Endodermal cell (in vitro differentiated cells): ENCODE measurements at regions not wholly inside any gene's neighbourhood (a gene's known extent, or its start where the extent isn't known, plus 50 kb on each side); places are given as distances from the start of the nearest gene placed in this dataset.

Experiments used
- DNase-seq: peaks from one replicate; pipeline ENCODE4 v3.0.0-alpha.2; 2017
- H3K27ac ChIP-seq: 2 replicates; pipeline ENCODE4 v1.5.1; 2013; ENCODE audit warnings: mild to moderate bottlenecking, low read depth, low read length, moderate library complexity
- H3K27me3 ChIP-seq: 2 replicates; pipeline ENCODE4 v1.6.1; 2013; ENCODE audit warnings: mild to moderate bottlenecking, low read length, moderate library complexity; ENCODE audit not compliant: insufficient read depth, control insufficient read depth, poor library complexity, severe bottlenecking
- H3K36me3 ChIP-seq: 2 replicates; pipeline ENCODE4 v1.7.0; 2013; ENCODE audit warnings: mild to moderate bottlenecking, low read length, moderate library complexity; ENCODE audit not compliant: control insufficient read depth, insufficient read depth
- H3K4me1 ChIP-seq: one replicate; pipeline ENCODE4 v1.7.0; 2013; ENCODE audit warnings: low read length; ENCODE audit not compliant: control insufficient read depth, insufficient read depth
- H3K4me3 ChIP-seq: 2 replicates; pipeline ENCODE4 v1.5.1; 2013; ENCODE audit warnings: mild to moderate bottlenecking, low read length, moderate library complexity
- H3K9ac ChIP-seq: 2 replicates; pipeline ENCODE4 v1.6.1; 2013; ENCODE audit warnings: mild to moderate bottlenecking, low read length, moderate library complexity; ENCODE audit not compliant: poor library complexity, severe bottlenecking; ENCODE audit errors: extremely low read depth
- H3K9me3 ChIP-seq: 2 replicates; pipeline ENCODE4 v1.6.1; 2013; ENCODE audit warnings: mild to moderate bottlenecking, low read length, moderate library complexity; ENCODE audit not compliant: control insufficient read depth
- H3K27ac Mint-ChIP-seq: 2 replicates; pipeline ENCODE4 v1.8.0; 2020; ENCODE audit warnings: mixed read lengths
- H3K27me3 Mint-ChIP-seq: 2 replicates; pipeline ENCODE4 v1.8.0; 2021; ENCODE audit warnings: mild to moderate bottlenecking, mixed read lengths; ENCODE audit not compliant: insufficient read depth
- H3K36me3 Mint-ChIP-seq: 2 replicates; pipeline ENCODE4 v1.8.0; 2020; ENCODE audit warnings: low read depth, mixed read lengths
- H3K4me1 Mint-ChIP-seq: 2 replicates; pipeline ENCODE4 v1.8.0; 2020; ENCODE audit warnings: mixed read lengths
- H3K4me3 Mint-ChIP-seq: 2 replicates; pipeline ENCODE4 v1.8.0; 2020; ENCODE audit warnings: mild to moderate bottlenecking, moderate library complexity, mixed read lengths
- H3K9me3 Mint-ChIP-seq: 2 replicates; pipeline ENCODE4 v1.8.0; 2020; ENCODE audit warnings: mild to moderate bottlenecking, mixed read lengths
- CTCF ChIP-seq: fragments of 200-600 bp; sonication (generic); conservative IDR thresholded peaks from 2 replicates; pipeline ENCODE4 v1.5.0; 2021; ENCODE audit warnings: antibody characterized with exemption, mild to moderate bottlenecking
- WGBS, 2 experiments: methylation state at CpG; one replicate each; pipeline versions ENCODE4 v1.1.5 to v1.1.7; 2013; ENCODE audit warnings: missing lambda C conversion rate in 2 of 2, mixed read lengths in 1 of 2; ENCODE audit not compliant: insufficient coverage in 1 of 2, insufficient read length in 1 of 2; 5-methylcytosine and 5-hydroxymethylcytosine counted together

GRCh38 chr4:146998157-146998556 lies 52.5 kb upstream of the TTC29 start:
- H3K36me3 ChIP-seq: no peaks in the 10 kb centered on the region
- no peak overlapping the region for H3K9ac ChIP-seq
- no peaks in the 10 kb centered on the region for H3K36me3 Mint-ChIP-seq

GRCh38 chr4:147003956-147004809 lies 58.5 kb upstream of the TTC29 start:
- H3K9me3 ChIP-seq: no peaks in the 10 kb centered on the region
- Mint-ChIP-seq H3K4me3 (no peak overlapping the region), H3K36me3 (no peaks in the 10 kb centered on the region), H3K27me3 (no peaks in the 10 kb centered on the region), H3K4me1 (peaks cover 50% of the 10 kb centered on the region), H3K27ac (peak overlapping the region; percentile 44), H3K9me3 (no peaks in the 10 kb centered on the region)
- H3K4me1 ChIP-seq: peaks cover 4% of the 10 kb centered on the region
- no peaks in the 10 kb centered on the region for H3K36me3 ChIP-seq
- H3K9ac ChIP-seq: no peak overlapping the region
- no peak overlapping the region for H3K27ac ChIP-seq
- peak; percentile 66 for DNase-seq
- WGBS, 2 experiments: 71 to 82% methylated on average over 6 to 9 of the region's 9 CpGs
- TF ChIP-seq CTCF: no peak
- H3K27me3 ChIP-seq: no peaks in the 10 kb centered on the region
- no peak overlapping the region for H3K4me3 ChIP-seq

More at GRCh38 chr4:146998157-146998556, 52.5 kb upstream of the TTC29 start:
- no peak for TF ChIP-seq CTCF
- peaks cover 15% of the 10 kb centered on the region for H3K9me3 Mint-ChIP-seq
- Histone ChIP-seq H3K27ac (no peak overlapping the region), H3K4me3 (no peak overlapping the region), H3K27me3 (no peaks in the 10 kb centered on the region), H3K9me3 (no peaks in the 10 kb centered on the region), H3K4me1 (no peaks in the 10 kb centered on the region)
- no peak for DNase-seq
- H3K27ac Mint-ChIP-seq: no peak overlapping the region
- peaks cover 9% of the 10 kb centered on the region for H3K4me1 Mint-ChIP-seq
- H3K27me3 Mint-ChIP-seq: no peaks in the 10 kb centered on the region
- 90 to 91% methylated on average over 1 to 2 of the region's 2 CpGs for WGBS, 2 experiments
- H3K4me3 Mint-ChIP-seq: no peak overlapping the region

GRCh38 chr4:147006229-147006628 lies 60.6 kb upstream of the TTC29 start:
- TF ChIP-seq CTCF: no peak

More at GRCh38 chr4:147006229-147006628, 60.6 kb upstream of the TTC29 start:
- no peaks in the 10 kb centered on the region for H3K9me3 Mint-ChIP-seq
- Histone ChIP-seq H3K4me3 (peak overlapping the region; percentile 0), H3K9me3 (no peaks in the 10 kb centered on the region), H3K36me3 (no peaks in the 10 kb centered on the region), H3K27ac (no peak overlapping the region), H3K9ac (no peak overlapping the region), H3K4me1 (peaks cover 9% of the 10 kb centered on the region), H3K27me3 (no peaks in the 10 kb centered on the region)
- peaks cover 58% of the 10 kb centered on the region for H3K4me1 Mint-ChIP-seq
- WGBS, 2 experiments: 90 to 91% methylated on average over 2 of the region's 2 CpGs
- H3K27me3 Mint-ChIP-seq: no peaks in the 10 kb centered on the region
- H3K4me3 Mint-ChIP-seq: no peak overlapping the region
- H3K27ac Mint-ChIP-seq: no peak overlapping the region
- H3K36me3 Mint-ChIP-seq: no peaks in the 10 kb centered on the region
- DNase-seq: no peak
